ENCODE measurements at regions not wholly inside any gene's neighbourhood (a gene's known extent, or its start where the extent isn't known, plus 50 kb on each side); places are given as distances from the start of the nearest gene placed in this dataset.

- TF ChIP-seq CTCF (IDR thresholded peaks at IDR 0.05; ENCODE audit: low read depth, low read length, missing input control) = no peak
- TF ChIP-seq HNF4G (IDR thresholded peaks at IDR 0.05) = no peak
Observed at GRCh38 chr10:107264742-107265141, 100.2 kb upstream of the SORCS1 start (continued).

- no peaks in the 10 kb centered on the region for H3K4me1 ChIP-seq (ENCODE audit: control insufficient read depth in 4 of 4, insufficient read depth in 4 of 4, low read length in 3 of 4)
- WGBS = 82% methylated on average over 5 of the region's 5 CpGs
- DNase-seq (ENCODE audit: low spot score) = no peak
- H3K9me3 ChIP-seq (ENCODE audit: control insufficient read depth in 4 of 4, low read length in 3 of 4) = no peaks in the 10 kb centered on the region
- no peak for TF ChIP-seq RXRA (IDR thresholded peaks at IDR 0.05)
- no peak overlapping the region for H3K4me3 ChIP-seq (ENCODE audit: low read depth in 1 of 3, low read length in 3 of 3)
- H3K36me3 ChIP-seq (ENCODE audit: control insufficient read depth in 4 of 4, insufficient read depth in 3 of 4, low read depth in 1 of 4, low read length in 3 of 4) = no peaks in the 10 kb centered on the region
- no peak overlapping the region for H3K27ac ChIP-seq (ENCODE audit: low read depth in 1 of 2, low read length in 2 of 2)
- H3K9ac ChIP-seq (ENCODE audit: low read depth in 1 of 2, low read length in 2 of 2) = no peak overlapping the region
- no peaks in the 10 kb centered on the region for H3K27me3 ChIP-seq (ENCODE audit: control insufficient read depth in 4 of 4, insufficient read depth in 4 of 4, low read length in 3 of 4)
Observed at GRCh38 chr10:107244122-107244521, 79.6 kb upstream of the SORCS1 start.

- Histone ChIP-seq H3K4me3 (ENCODE audit: low read depth in 1 of 3, low read length in 3 of 3) (no peak overlapping the region), H3K36me3 (ENCODE audit: control insufficient read depth in 4 of 4, insufficient read depth in 3 of 4, low read depth in 1 of 4, low read length in 3 of 4) (no peaks in the 10 kb centered on the region), H3K4me1 (ENCODE audit: control insufficient read depth in 4 of 4, insufficient read depth in 4 of 4, low read length in 3 of 4) (no peaks in the 10 kb centered on the region), H3K9ac (ENCODE audit: low read depth in 1 of 2, low read length in 2 of 2) (no peak overlapping the region), H3K9me3 (ENCODE audit: control insufficient read depth in 4 of 4, low read length in 3 of 4) (no peaks in the 10 kb centered on the region), H3K27ac (ENCODE audit: low read depth in 1 of 2, low read length in 2 of 2) (no peak overlapping the region), H3K27me3 (ENCODE audit: control insufficient read depth in 4 of 4, insufficient read depth in 4 of 4, low read length in 3 of 4) (no peaks in the 10 kb centered on the region)
- no peak for DNase-seq (ENCODE audit: low spot score)
- WGBS = 70% methylated on average over 4 of the region's 4 CpGs
- TF ChIP-seq RAD21 (IDR thresholded peaks at IDR 0.05) = no peak
- TF ChIP-seq RXRA (IDR thresholded peaks at IDR 0.05) = no peak
- TF ChIP-seq ZBTB33 (IDR thresholded peaks at IDR 0.05) = no peak
- no peak for TF ChIP-seq FOXA2 (IDR thresholded peaks at IDR 0.05)
- TF ChIP-seq REST (IDR thresholded peaks at IDR 0.05) = no peak
- TF ChIP-seq FOXA1 (IDR thresholded peaks at IDR 0.05) = no peak
- no peak for TF ChIP-seq MAX (IDR thresholded peaks at IDR 0.05)
- TF ChIP-seq HNF4G (IDR thresholded peaks at IDR 0.05) = no peak
- TF ChIP-seq CTCF (IDR thresholded peaks at IDR 0.05; ENCODE audit: low read depth, low read length, missing input control) = no peak
- no peak for TF ChIP-seq NR2F2 (IDR thresholded peaks at IDR 0.05)
- no peak for TF ChIP-seq YY1 (IDR thresholded peaks at IDR 0.05)
- no peak for TF ChIP-seq GABPA (IDR thresholded peaks at IDR 0.05 in 1 of 2, conservative IDR thresholded peaks at IDR 0.05 in 1 of 2)
- TF ChIP-seq EGR1 (IDR thresholded peaks at IDR 0.05; ENCODE audit: low read depth in 2 of 2) = no peak
Observed at GRCh38 chr10:107238275-107238674, 73.8 kb upstream of the SORCS1 start.

Measured in liver (tissue), 8 donors.